ENCODE measurements at regions not wholly inside any gene's neighbourhood (a gene's known extent, or its start where the extent isn't known, plus 50 kb on each side); places are given as distances from the start of the nearest gene placed in this dataset.
A peak's percentile ranks its signal among the peaks of the same experiment; 100 is the strongest.

DNA sequence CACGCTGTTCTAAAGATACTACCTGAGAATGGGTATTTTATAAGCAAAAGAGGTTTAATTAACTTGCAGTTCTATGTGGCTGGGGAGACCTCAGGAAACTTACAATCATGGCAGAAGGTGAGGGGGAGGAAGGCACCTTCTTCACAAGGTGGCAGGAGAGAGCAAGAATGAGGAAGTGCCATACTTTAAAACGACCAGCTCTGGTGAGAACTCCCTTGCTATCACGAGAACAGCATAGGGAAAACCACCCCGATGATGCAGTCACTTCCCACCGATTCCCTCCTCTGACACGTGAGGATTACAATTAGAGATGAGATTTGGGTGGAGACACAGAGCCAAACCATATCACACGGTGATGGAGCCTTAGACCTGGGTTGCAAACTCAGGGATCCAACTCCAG, 317.5 kb upstream of the EEF2KMT start:
- intact Hi-C loops (cut with DNase I), result no loop called here
- H3K4me3 ChIP-seq, result no peak overlapping the region
- ATAC-seq (no peak), DNase-seq (no peak), FAIRE-seq (no peak)
- no peaks in the 10 kb centered on the region for H3K27me3 ChIP-seq
- H3K36me3 ChIP-seq, result no peaks in the 10 kb centered on the region
- no peaks in the 10 kb centered on the region for H3K9me3 ChIP-seq
- TF ChIP-seq, protein P1, sequence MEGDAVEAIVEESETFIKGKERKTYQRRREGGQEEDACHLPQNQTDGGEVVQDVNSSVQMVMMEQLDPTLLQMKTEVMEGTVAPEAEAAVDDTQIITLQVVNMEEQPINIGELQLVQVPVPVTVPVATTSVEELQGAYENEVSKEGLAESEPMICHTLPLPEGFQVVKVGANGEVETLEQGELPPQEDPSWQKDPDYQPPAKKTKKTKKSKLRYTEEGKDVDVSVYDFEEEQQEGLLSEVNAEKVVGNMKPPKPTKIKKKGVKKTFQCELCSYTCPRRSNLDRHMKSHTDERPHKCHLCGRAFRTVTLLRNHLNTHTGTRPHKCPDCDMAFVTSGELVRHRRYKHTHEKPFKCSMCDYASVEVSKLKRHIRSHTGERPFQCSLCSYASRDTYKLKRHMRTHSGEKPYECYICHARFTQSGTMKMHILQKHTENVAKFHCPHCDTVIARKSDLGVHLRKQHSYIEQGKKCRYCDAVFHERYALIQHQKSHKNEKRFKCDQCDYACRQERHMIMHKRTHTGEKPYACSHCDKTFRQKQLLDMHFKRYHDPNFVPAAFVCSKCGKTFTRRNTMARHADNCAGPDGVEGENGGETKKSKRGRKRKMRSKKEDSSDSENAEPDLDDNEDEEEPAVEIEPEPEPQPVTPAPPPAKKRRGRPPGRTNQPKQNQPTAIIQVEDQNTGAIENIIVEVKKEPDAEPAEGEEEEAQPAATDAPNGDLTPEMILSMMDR (IDR thresholded peaks at IDR 0.05), result no peak
- 21 to 31% methylated on average over 7 of the region's 7 CpGs for WGBS, 2 donors
- H3K4me1 ChIP-seq, result no peaks in the 10 kb centered on the region
- H3K27ac ChIP-seq, result no peak overlapping the region

GRCh38 chr16:5412731-5413130, 315.1 kb upstream of the EEF2KMT start:
- TF ChIP-seq, protein P1 (IDR thresholded peaks at IDR 0.05), result no peak
- intact Hi-C loops (cut with DNase I), result no loop called here
- no peaks in the 10 kb centered on the region for H3K27me3 ChIP-seq
- no peak overlapping the region for H3K27ac ChIP-seq
- H3K4me1 ChIP-seq, result no peaks in the 10 kb centered on the region
- 17 to 20% methylated on average over 10 of the region's 10 CpGs for WGBS, 2 donors
- H3K9me3 ChIP-seq, result no peaks in the 10 kb centered on the region
- no peak overlapping the region for H3K4me3 ChIP-seq
- no peak for FAIRE-seq
- DNase-seq, result peak in 1 of 6 donors; percentile 17
- H3K36me3 ChIP-seq, result no peaks in the 10 kb centered on the region
- peak in 1 of 4 donors; percentile 17 for ATAC-seq

DNA sequence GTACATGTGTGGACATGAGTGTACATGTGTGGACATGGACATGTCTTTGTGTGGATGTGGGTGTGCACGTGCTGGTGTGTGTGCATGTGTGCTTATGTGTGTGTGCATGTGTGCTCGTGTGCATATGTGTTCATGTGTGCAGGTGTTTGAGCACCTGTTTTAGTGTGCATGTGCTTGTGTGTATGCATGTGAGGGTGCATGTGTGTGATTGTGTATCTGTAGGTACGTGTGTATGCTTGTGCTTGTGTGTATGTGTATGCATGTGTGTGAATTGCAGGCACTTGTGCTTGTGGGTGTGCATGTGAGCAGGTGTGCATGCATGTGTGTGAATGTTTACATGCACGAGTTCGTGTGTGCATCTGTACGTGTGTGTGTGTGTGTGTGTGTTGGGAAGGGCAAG, 300.6 kb upstream of the EEF2KMT start:
- H3K36me3 ChIP-seq, result no peaks in the 10 kb centered on the region
- no peaks in the 10 kb centered on the region for H3K9me3 ChIP-seq
- ATAC-seq (no peak), DNase-seq (no peak), FAIRE-seq (no peak)
- TF ChIP-seq, protein P1 (IDR thresholded peaks at IDR 0.05), result no peak
- H3K4me1 ChIP-seq, result no peaks in the 10 kb centered on the region
- no peak overlapping the region for H3K4me3 ChIP-seq
- H3K27me3 ChIP-seq, result peaks cover 0 to 9% (median 0%) of the 10 kb centered on the region in 4 donors
- no peak overlapping the region for H3K27ac ChIP-seq
- intact Hi-C loops (cut with DNase I), result no loop called here
- WGBS, 2 donors, result 38 to 46% methylated on average over 6 of the region's 6 CpGs

- H3K27me3 ChIP-seq, result peaks cover 0 to 9% (median 0%) of the 10 kb centered on the region in 4 donors
- H3K4me3 ChIP-seq, result no peak overlapping the region
- intact Hi-C loops (cut with DNase I), result no loop called here
- 15 to 16% methylated on average over 1 of the region's 1 CpG for WGBS, 2 donors
- FAIRE-seq (no peak), DNase-seq (no peak), ATAC-seq (no peak)
- no peak overlapping the region for H3K27ac ChIP-seq
- TF ChIP-seq, protein P1 (IDR thresholded peaks at IDR 0.05), result no peak
- H3K9me3 ChIP-seq, result no peaks in the 10 kb centered on the region
- no peaks in the 10 kb centered on the region for H3K4me1 ChIP-seq
- H3K36me3 ChIP-seq, result no peaks in the 10 kb centered on the region
These were observed 299.3 kb upstream of the EEF2KMT start for GRCh38 chr16:5396880-5397279.

GRCh38 chr16:5393070-5393469, 295.5 kb upstream of the EEF2KMT start:
- no peak overlapping the region for H3K4me3 ChIP-seq
- TF ChIP-seq, protein P1 (IDR thresholded peaks at IDR 0.05), result no peak
- H3K9me3 ChIP-seq, result no peaks in the 10 kb centered on the region
- H3K27ac ChIP-seq, result no peak overlapping the region
- no peaks in the 10 kb centered on the region for H3K4me1 ChIP-seq
- ATAC-seq, result no peak
- DNase-seq, result no peak
- intact Hi-C loops (cut with DNase I), result no loop called here
- H3K27me3 ChIP-seq, result no peaks in the 10 kb centered on the region
- WGBS, 2 donors, result 26% methylated on average over 5 of the region's 5 CpGs
- FAIRE-seq, result no peak
- H3K36me3 ChIP-seq, result no peaks in the 10 kb centered on the region
